NOMO-1 (cell line): ENCODE measurements at regions not wholly inside any gene's neighbourhood (a gene's known extent, or its start where the extent isn't known, plus 50 kb on each side); places are given as distances from the start of the nearest gene placed in this dataset.
"Not testable (repeated sequence)": the region's sequence is repeated elsewhere in the genome, so short reads cannot be mapped to it uniquely, and the experiment has no call there.

Source experiments
- DNase-seq, 2 experiments: peaks; one replicate each; lab custom pipeline; 2025; ENCODE audit not compliant: unreplicated experiment in 2 of 2; lab: John Stamatoyannopoulos, UW

GRCh38 chr4:188282471-188283232 lies 143.4 kb downstream of the TRIML1 start:
- DNase-seq, result no peak

- DNase-seq, result no peak
Measured at GRCh38 chr4:188287169-188287894, 148.1 kb downstream of the TRIML1 start.

- no peak for DNase-seq
Measured at GRCh38 chr4:188289531-188290125, 150.4 kb downstream of the TRIML1 start.

GRCh38 chr4:188295899-188296298 lies 156.7 kb downstream of the TRIML1 start:
- DNase-seq, result no peak

- DNase-seq, result no peak
Measured at GRCh38 chr4:188296331-188296730, 157.1 kb downstream of the TRIML1 start.

GRCh38 chr4:188297873-188298272 lies 158.6 kb downstream of the TRIML1 start:
- DNase-seq, result no peak

- DNase-seq, result no peak
Measured at GRCh38 chr4:188299161-188299560, 159.9 kb downstream of the TRIML1 start.

GRCh38 chr4:188300385-188300784 lies 161.1 kb downstream of the TRIML1 start:
- no peak for DNase-seq

- no peak for DNase-seq
Measured at GRCh38 chr4:188305690-188306089, 166.4 kb downstream of the TRIML1 start.

- no peak for DNase-seq
Measured at GRCh38 chr4:188307591-188307990, 168.3 kb downstream of the TRIML1 start.

GRCh38 chr4:188308142-188308541 lies 168.9 kb downstream of the TRIML1 start:
- no peak for DNase-seq

- no peak for DNase-seq
Measured at GRCh38 chr4:188316391-188316790, 177.2 kb downstream of the TRIML1 start.

GRCh38 chr4:188328966-188329365 lies 189.7 kb downstream of the TRIML1 start:
- DNase-seq, result no peak

GRCh38 chr4:188329521-188329920 lies 190.3 kb downstream of the TRIML1 start:
- DNase-seq, result no peak

- DNase-seq, result no peak
Measured at GRCh38 chr4:188332265-188332664, 193.0 kb downstream of the TRIML1 start.

GRCh38 chr4:188336891-188337290 lies 197.7 kb downstream of the TRIML1 start:
- no peak for DNase-seq

GRCh38 chr4:188341428-188341827 lies 202.2 kb downstream of the TRIML1 start:
- DNase-seq, result no peak

GRCh38 chr4:188346171-188346809 lies 207.0 kb downstream of the TRIML1 start:
- DNase-seq, result no peak

- DNase-seq, result no peak
Measured at GRCh38 chr4:188347339-188347738, 208.1 kb downstream of the TRIML1 start.

- DNase-seq, result not testable (repeated sequence)
Measured at GRCh38 chr4:188349569-188349968, 210.3 kb downstream of the TRIML1 start.

GRCh38 chr4:188363196-188363595 lies 224.0 kb downstream of the TRIML1 start:
- no peak for DNase-seq
